Osteoblast (primary cell): ENCODE measurements at regions not wholly inside any gene's neighbourhood (a gene's known extent, or its start where the extent isn't known, plus 50 kb on each side); places are given as distances from the start of the nearest gene placed in this dataset.
"Not testable (repeated sequence)": the region's sequence is repeated elsewhere in the genome, so short reads cannot be mapped to it uniquely, and the experiment has no call there.

Experiments
- DNase-seq: peaks from one replicate; pipeline ENCODE4 v3.0.0; 2011; ENCODE audit warnings: low spot score, mixed read lengths; ENCODE audit not compliant: insufficient read length; ENCODE audit errors: missing footprints
- H2AFZ ChIP-seq: 2 replicates; pipeline ENCODE4 v1.6.0; 2011; ENCODE audit warnings: mild to moderate bottlenecking, low read length
- H3K27ac ChIP-seq: 2 replicates; pipeline ENCODE4 v1.5.1; 2011; ENCODE audit warnings: mild to moderate bottlenecking, low read depth, low read length, moderate library complexity
- H3K27me3 ChIP-seq: 2 replicates; pipeline ENCODE4 v1.6.0; 2012; ENCODE audit warnings: mild to moderate bottlenecking, control low read depth, inconsistent platforms, low read length, moderate library complexity; ENCODE audit not compliant: insufficient read depth
- H3K36me3 ChIP-seq: 2 replicates; pipeline ENCODE4 v1.5.1; 2011; ENCODE audit warnings: mild to moderate bottlenecking, low read length, control low read depth, moderate library complexity; ENCODE audit not compliant: insufficient read depth
- H3K4me1 ChIP-seq: 2 replicates; pipeline ENCODE4 v1.5.1; 2011; ENCODE audit warnings: mild to moderate bottlenecking, low read length, control low read depth, moderate library complexity; ENCODE audit not compliant: insufficient read depth
- H3K4me2 ChIP-seq: 2 replicates; pipeline ENCODE4 v1.6.0; 2011; ENCODE audit warnings: mild to moderate bottlenecking, low read length; ENCODE audit not compliant: insufficient read depth
- H3K4me3 ChIP-seq: fragments of 200-600 bp; sonication (generic); 3 replicates; pipeline ENCODE4 v1.5.1; 2012; ENCODE audit warnings: mild to moderate bottlenecking, low read length, inconsistent platforms; ENCODE audit not compliant: insufficient read depth
- H3K79me2 ChIP-seq: 2 replicates; pipeline ENCODE4 v1.6.0; 2012; ENCODE audit warnings: mild to moderate bottlenecking, low read length, control low read depth, inconsistent platforms; ENCODE audit not compliant: insufficient read depth
- H3K9me3 ChIP-seq: 2 replicates; pipeline ENCODE4 v1.5.1; 2011; ENCODE audit warnings: low read depth, low read length, control low read depth
- H4K20me1 ChIP-seq: 2 replicates; pipeline ENCODE4 v1.6.0; 2012; ENCODE audit warnings: mild to moderate bottlenecking, low read length, control low read depth; ENCODE audit not compliant: insufficient read depth
- CTCF ChIP-seq: IDR thresholded peaks from 2 replicates; pipeline ENCODE4 v1.5.1; 2011; ENCODE audit warnings: mild to moderate bottlenecking, low read depth, low read length, moderate library complexity; ENCODE audit errors: extremely low read depth

DNA sequence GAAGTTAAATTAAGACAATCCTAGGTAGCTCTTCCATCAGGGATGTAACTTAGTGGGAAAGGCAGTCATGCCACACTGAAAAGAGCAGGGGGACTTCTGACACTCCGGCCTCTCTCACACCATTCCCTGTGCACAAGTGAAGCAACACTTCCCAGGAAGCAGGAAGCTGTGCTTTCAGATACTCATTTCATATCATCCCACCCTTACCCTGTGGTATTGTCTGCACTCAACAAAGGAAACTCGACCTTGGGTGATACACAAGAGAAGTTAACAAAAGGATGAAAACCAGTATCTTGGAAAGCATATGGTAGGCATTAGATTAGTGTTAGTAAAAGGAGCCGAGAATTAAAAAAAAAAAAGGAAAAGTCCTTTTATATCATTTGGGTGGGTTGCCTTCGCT lies 61.3 kb upstream of the MDM1 start:
- Histone ChIP-seq H3K27ac (no peak overlapping the region), H3K4me1 (no peaks in the 10 kb centered on the region), H3K9me3 (peaks cover 5% of the 10 kb centered on the region), H3K27me3 (no peaks in the 10 kb centered on the region), H2AFZ (no peak overlapping the region), H3K36me3 (no peaks in the 10 kb centered on the region), H4K20me1 (no peaks in the 10 kb centered on the region), H3K4me2 (no peak overlapping the region), H3K79me2 (no peaks in the 10 kb centered on the region), H3K4me3 (no peak overlapping the region)
- no peak for TF ChIP-seq CTCF
- no peak for DNase-seq

DNA sequence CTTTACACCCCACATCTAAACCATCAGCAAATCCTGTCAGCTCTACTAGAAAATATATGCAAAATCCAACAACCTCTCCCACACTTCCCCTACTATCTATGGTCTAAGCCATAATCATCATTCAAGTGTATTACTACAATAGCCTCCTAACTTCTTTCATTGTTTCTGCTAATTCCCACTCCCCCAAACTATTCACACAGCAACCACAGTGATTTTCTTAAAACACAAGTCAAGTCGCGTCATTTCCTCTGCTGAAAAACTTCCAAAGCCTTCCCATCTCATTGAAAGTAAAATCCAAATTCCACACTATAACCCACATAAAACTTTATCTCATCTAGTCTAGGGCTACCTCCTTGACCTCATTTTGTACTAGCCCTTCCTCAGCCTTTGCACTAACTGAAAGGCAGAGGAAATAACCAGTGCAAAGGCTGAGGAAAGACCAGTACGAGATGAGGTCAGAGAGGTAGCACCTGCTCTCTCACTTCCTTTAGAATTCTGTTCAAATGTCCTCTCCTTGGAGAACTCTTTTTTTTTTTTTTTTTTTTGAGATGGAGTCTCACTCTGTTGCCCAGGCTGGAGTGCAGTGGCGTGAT lies 65.5 kb upstream of the MDM1 start:
- H3K4me3 ChIP-seq: no peak overlapping the region
- H3K9me3 ChIP-seq: no peaks in the 10 kb centered on the region
- H3K4me2 ChIP-seq: no peak overlapping the region
- H3K36me3 ChIP-seq: no peaks in the 10 kb centered on the region
- H3K79me2 ChIP-seq: no peaks in the 10 kb centered on the region
- no peak for DNase-seq
- H3K27me3 ChIP-seq: no peaks in the 10 kb centered on the region
- TF ChIP-seq CTCF: no peak
- no peak overlapping the region for H3K27ac ChIP-seq
- H4K20me1 ChIP-seq: no peaks in the 10 kb centered on the region
- H3K4me1 ChIP-seq: no peaks in the 10 kb centered on the region
- peak overlapping the region; percentile 32 for H2AFZ ChIP-seq

GRCh38 chr12:68398689-68399088 lies 66.5 kb upstream of the MDM1 start:
- not testable (repeated sequence) for H3K9me3 ChIP-seq, H3K79me2 ChIP-seq, H3K27me3 ChIP-seq, DNase-seq, H3K27ac ChIP-seq, H3K4me3 ChIP-seq, H2AFZ ChIP-seq, H3K36me3 ChIP-seq, H4K20me1 ChIP-seq, H3K4me2 ChIP-seq, H3K4me1 ChIP-seq

DNA sequence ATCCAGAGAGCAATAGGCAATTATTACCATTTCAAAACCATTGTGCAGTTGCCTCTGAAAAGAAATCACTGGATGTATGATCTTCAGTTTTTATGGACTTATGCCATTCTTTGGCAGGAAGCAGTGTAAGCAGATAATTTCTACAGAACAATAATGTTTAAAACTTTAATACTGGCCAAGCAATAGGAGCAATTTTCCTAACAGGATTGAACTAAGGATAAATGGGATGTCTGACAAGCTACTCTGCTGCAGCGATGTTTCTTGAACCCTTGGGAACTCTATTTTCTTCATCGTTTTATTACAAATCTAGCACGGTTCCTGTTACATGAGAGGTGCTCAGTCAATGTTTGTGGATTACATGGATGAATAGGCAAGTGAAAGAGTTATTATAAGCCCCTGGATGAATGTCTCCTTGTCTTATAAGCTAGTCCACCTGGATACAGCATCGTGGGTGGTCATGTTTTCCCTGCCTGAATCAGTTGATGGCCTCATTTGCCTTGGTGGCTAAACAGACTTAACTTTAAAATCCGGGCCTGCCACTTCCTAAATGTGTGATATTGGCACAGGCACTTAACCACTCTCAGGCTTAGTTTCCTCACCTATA lies 68.2 kb upstream of the MDM1 start:
- peaks cover 16% of the 10 kb centered on the region for H3K4me1 ChIP-seq
- no peaks in the 10 kb centered on the region for H4K20me1 ChIP-seq
- no peak for TF ChIP-seq CTCF
- H3K36me3 ChIP-seq: no peaks in the 10 kb centered on the region
- no peak overlapping the region for H3K4me3 ChIP-seq
- H3K27me3 ChIP-seq: no peaks in the 10 kb centered on the region
- peak overlapping the region; percentile 67 for H2AFZ ChIP-seq
- H3K9me3 ChIP-seq: no peaks in the 10 kb centered on the region
- H3K4me2 ChIP-seq: no peak overlapping the region
- DNase-seq: no peak
- no peak overlapping the region for H3K27ac ChIP-seq
- H3K79me2 ChIP-seq: no peaks in the 10 kb centered on the region
